Uterus (tissue), 3 donors: ENCODE measurements at regions not wholly inside any gene's neighbourhood (a gene's known extent, or its start where the extent isn't known, plus 50 kb on each side); places are given as distances from the start of the nearest gene placed in this dataset.

ENCODE experiments used
- DNase-seq, 2 donors: peaks; one replicate each; pipeline ENCODE4 v3.0.0-alpha.2; 2019 to 2020
- H3K27ac ChIP-seq, 2 donors: fragments of 200-600 bp; sonication (generic); 1 replicate in 1 of 2; 2 replicates in 1 of 2; pipeline ENCODE4 v1.5.1; 2016 to 2018
- H3K27me3 ChIP-seq, 2 donors: fragments of 200-600 bp; sonication (generic); one replicate each; pipeline ENCODE4 v1.5.1; 2018 to 2019; ENCODE audit warnings: control low read depth in 1 of 2
- H3K36me3 ChIP-seq, 2 donors: fragments of 200-600 bp; sonication (generic); one replicate each; pipeline ENCODE4 v1.5.1; 2019; ENCODE audit warnings: control low read depth in 1 of 2
- H3K4me1 ChIP-seq, 2 donors: fragments of 200-600 bp; sonication (generic); one replicate each; pipeline ENCODE4 v1.5.1; 2018 to 2019; ENCODE audit warnings: control low read depth in 1 of 2
- H3K4me3 ChIP-seq, 2 donors: fragments of 200-600 bp; sonication (generic); 1 replicate in 1 of 2; 2 replicates in 1 of 2; pipeline ENCODE4 v1.5.1; 2018 to 2019; ENCODE audit warnings: mild to moderate bottlenecking in 1 of 2
- H3K9me3 ChIP-seq, 2 donors: fragments of 200-600 bp; sonication (generic); one replicate each; pipeline ENCODE4 v1.5.1; 2019; ENCODE audit warnings: control low read depth in 1 of 2
- CTCF ChIP-seq, 4 experiments: fragments of 200-600 bp in 2 of 4; fragments of 450-650 bp in 2 of 4; sonication (generic) in 2 of 4; IDR thresholded peaks; one replicate each; pipeline ENCODE4 v1.5.1; 2016 to 2019; ENCODE audit warnings: antibody characterized with exemption in 4 of 4, mild to moderate bottlenecking in 2 of 4, moderate library complexity in 1 of 4
- POLR2A ChIP-seq, 2 donors: fragments of 450-650 bp; IDR thresholded peaks; one replicate each; pipeline ENCODE4 v1.6.1; 2016; ENCODE audit warnings: antibody characterized with exemption in 2 of 2, mild to moderate bottlenecking in 1 of 2, moderate library complexity in 1 of 2
- intact Hi-C: fragments of 100-400 bp; cut with DNase I; formaldehyde crosslinking; loops from one replicate; pipeline ENCODE4 v1.15.1; 2023; ENCODE audit warnings: low total_unique reads
- donor health status: DM: yes; HTN: yes; CAD: no.

GRCh38 chr3:65186268-65186667 is 498.5 kb upstream of the ADAMTS9 start:
- intact Hi-C loops: no loop called here
- no peaks in the 10 kb centered on the region for H3K4me1 ChIP-seq
- TF ChIP-seq CTCF (IDR thresholded peaks at IDR 0.05): no peak
- no peak for TF ChIP-seq POLR2A (IDR thresholded peaks at IDR 0.05)

DNA sequence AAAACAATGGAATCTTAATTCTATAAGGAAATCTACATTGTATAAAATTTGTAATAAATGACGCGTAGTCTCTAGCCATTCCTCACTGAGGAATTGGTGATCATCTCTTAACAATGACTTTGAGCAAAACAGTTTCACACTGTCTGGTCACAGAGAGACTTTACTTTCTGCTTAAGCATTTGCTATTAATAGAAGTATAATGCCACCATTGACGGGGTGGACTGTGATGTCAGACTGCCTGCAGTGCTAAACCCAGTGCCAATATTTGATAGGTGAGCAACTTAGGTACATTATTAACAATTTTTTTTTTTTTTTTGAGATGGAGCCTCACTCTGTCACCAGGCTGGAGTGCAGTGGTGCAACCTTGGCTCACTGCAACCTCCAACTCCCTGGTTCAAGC is 494.9 kb upstream of the ADAMTS9 start:
- intact Hi-C loops: no loop called here
- H3K4me1 ChIP-seq: peaks cover 0 to 3% of the 10 kb centered on the region in 2 donors
- H3K9me3 ChIP-seq: no peaks in the 10 kb centered on the region

More at GRCh38 chr3:65186268-65186667, 498.5 kb upstream of the ADAMTS9 start:
- H3K9me3 ChIP-seq: no peaks in the 10 kb centered on the region
- no peak overlapping the region for H3K4me3 ChIP-seq
- DNase-seq: no peak
- H3K27ac ChIP-seq: no peak overlapping the region
- no peaks in the 10 kb centered on the region for H3K27me3 ChIP-seq
- no peaks in the 10 kb centered on the region for H3K36me3 ChIP-seq

DNA sequence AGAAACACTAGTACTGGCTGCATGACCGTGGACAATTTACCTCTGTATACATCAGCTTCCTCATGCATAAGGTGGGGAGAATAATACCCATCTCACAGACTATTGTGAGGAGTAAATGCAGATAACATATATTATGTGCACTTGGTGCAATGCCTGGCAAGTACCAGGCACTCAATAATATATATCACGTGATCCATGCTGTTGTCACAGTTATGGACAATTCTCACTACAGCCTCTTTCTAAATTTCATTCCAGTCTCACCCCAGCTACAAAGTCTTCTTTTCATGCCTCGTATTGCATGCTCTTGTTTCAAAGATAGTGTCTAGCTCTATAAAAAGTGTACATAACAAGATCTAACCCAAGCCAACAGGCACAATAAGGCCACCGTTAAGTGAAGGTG is 494.3 kb upstream of the ADAMTS9 start:
- Histone ChIP-seq H3K36me3 (no peaks in the 10 kb centered on the region), H3K4me3 (no peak overlapping the region), H3K27ac (peak overlapping the region; percentile 7 to 71), H3K9me3 (no peaks in the 10 kb centered on the region), H3K4me1 (peaks cover 0 to 3% of the 10 kb centered on the region in 2 donors), H3K27me3 (no peaks in the 10 kb centered on the region)
- TF ChIP-seq CTCF (IDR thresholded peaks at IDR 0.05) (no peak), POLR2A (IDR thresholded peaks at IDR 0.05) (no peak)
- intact Hi-C loops: no loop called here
- no peak for DNase-seq

More for the DNA sequence above, 494.9 kb upstream of the ADAMTS9 start:
- TF ChIP-seq POLR2A (IDR thresholded peaks at IDR 0.05): no peak
- TF ChIP-seq CTCF (IDR thresholded peaks at IDR 0.05): no peak
- Histone ChIP-seq H3K27ac (no peak overlapping the region), H3K4me3 (no peak overlapping the region), H3K27me3 (no peaks in the 10 kb centered on the region), H3K36me3 (no peaks in the 10 kb centered on the region)
- no peak for DNase-seq

GRCh38 chr3:65181391-65181871 is 493.6 kb upstream of the ADAMTS9 start:
- H3K27me3 ChIP-seq: no peaks in the 10 kb centered on the region
- no peaks in the 10 kb centered on the region for H3K36me3 ChIP-seq
- intact Hi-C loops: no loop called here
- peak overlapping the region; percentile 14 to 71 for H3K27ac ChIP-seq
- H3K4me1 ChIP-seq: peaks cover 0 to 3% of the 10 kb centered on the region in 2 donors
- no peak overlapping the region for H3K4me3 ChIP-seq
- DNase-seq: peak; percentile 22 to 38
- TF ChIP-seq POLR2A (IDR thresholded peaks at IDR 0.05) (no peak), CTCF (IDR thresholded peaks at IDR 0.05) (no peak)
- no peaks in the 10 kb centered on the region for H3K9me3 ChIP-seq

DNA sequence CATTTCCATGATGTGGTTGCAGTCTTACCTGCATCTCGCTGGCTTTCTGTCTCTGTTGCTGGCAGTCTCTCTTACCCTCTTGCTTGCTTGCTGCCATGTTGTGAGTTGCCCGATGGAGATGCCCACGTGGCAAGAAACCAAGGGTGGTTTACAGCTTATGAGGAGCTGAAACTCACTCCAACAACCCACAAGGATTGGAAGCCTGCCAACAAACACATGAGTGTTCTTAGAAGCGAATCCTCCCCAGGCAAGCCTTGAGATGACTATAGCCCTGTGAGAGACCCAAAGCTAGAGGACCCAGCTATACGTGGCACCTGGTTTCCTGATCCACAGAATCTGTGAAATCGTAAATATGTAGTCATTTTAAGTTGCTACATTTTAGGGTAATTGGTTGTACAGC is 490.9 kb upstream of the ADAMTS9 start:
- no peak for TF ChIP-seq CTCF (IDR thresholded peaks at IDR 0.05)
- no peak for TF ChIP-seq POLR2A (IDR thresholded peaks at IDR 0.05)
- H3K27me3 ChIP-seq: no peaks in the 10 kb centered on the region
- intact Hi-C loops: no loop called here
- peak in 1 of 2 donors; percentile 42 for DNase-seq
- H3K27ac ChIP-seq: peak overlapping the region in 1 of 2 donors; percentile 47
- H3K36me3 ChIP-seq: no peaks in the 10 kb centered on the region
- peaks cover 0 to 3% of the 10 kb centered on the region in 2 donors for H3K4me1 ChIP-seq
- no peaks in the 10 kb centered on the region for H3K9me3 ChIP-seq
- H3K4me3 ChIP-seq: no peak overlapping the region
